ENCODE measurements at regions not wholly inside any gene's neighbourhood (a gene's known extent, or its start where the extent isn't known, plus 50 kb on each side); places are given as distances from the start of the nearest gene placed in this dataset.

DNA sequence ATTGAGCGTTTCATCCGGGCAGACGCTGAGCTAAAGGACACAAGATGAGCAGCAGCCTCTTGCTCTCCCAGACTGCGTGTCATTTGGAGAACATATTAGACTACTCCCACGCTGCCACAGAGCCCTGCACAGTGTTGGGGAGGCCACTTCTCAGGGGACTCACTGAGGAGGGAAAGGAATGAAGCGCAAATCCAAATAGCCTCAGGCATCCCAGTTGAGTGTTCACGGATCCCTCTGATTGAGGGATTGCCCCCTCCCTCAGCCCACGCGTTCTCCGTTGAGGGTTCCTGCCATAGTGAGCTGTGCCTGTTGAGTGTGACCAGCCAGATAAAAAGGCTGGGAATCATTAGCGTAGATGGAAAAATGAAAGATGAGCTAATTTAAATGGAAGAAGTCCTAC lies 563.4 kb downstream of the ACTR3B start:
- Histone ChIP-seq H3K4me3 (no peak overlapping the region), H3K27ac (no peak overlapping the region), H3K27me3 (no peaks in the 10 kb centered on the region), H3K9me3 (no peaks in the 10 kb centered on the region), H3K36me3 (no peaks in the 10 kb centered on the region), H3K4me1 (no peaks in the 10 kb centered on the region)
- TF ChIP-seq POLR2A (IDR thresholded peaks at IDR 0.05) (no peak), POLR2AphosphoS5 (IDR thresholded peaks at IDR 0.05) (no peak), EP300 (IDR thresholded peaks at IDR 0.05) (no peak)
- TF ChIP-seq, protein P1, sequence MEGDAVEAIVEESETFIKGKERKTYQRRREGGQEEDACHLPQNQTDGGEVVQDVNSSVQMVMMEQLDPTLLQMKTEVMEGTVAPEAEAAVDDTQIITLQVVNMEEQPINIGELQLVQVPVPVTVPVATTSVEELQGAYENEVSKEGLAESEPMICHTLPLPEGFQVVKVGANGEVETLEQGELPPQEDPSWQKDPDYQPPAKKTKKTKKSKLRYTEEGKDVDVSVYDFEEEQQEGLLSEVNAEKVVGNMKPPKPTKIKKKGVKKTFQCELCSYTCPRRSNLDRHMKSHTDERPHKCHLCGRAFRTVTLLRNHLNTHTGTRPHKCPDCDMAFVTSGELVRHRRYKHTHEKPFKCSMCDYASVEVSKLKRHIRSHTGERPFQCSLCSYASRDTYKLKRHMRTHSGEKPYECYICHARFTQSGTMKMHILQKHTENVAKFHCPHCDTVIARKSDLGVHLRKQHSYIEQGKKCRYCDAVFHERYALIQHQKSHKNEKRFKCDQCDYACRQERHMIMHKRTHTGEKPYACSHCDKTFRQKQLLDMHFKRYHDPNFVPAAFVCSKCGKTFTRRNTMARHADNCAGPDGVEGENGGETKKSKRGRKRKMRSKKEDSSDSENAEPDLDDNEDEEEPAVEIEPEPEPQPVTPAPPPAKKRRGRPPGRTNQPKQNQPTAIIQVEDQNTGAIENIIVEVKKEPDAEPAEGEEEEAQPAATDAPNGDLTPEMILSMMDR (IDR thresholded peaks at IDR 0.05), result no peak
- WGBS, 2 donors, result 69 to 84% methylated on average over 11 of the region's 11 CpGs
- ATAC-seq (ENCODE audit: low FRiP score in 2 of 2) (peak in 1 of 2 donors; percentile 29), DNase-seq (no peak)

DNA sequence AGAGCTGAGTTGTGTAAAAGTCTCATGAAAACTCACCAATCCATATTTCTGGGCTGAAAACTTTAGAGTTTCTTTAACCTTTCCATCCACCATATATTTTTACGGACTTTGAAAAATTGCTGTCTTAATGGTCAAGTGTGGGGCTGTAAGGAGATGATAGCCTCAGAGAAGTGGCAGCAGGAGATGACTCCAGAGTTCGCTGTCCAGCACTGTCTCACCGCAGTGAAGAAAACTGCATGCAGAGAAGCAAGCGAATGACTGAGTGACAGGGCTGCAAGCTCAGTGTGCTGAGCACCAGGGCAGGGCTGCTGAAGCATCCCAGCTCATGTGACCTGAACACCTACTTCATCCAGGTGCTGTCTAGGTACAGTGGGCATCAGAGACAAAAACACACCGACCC lies 564.5 kb downstream of the ACTR3B start:
- TF ChIP-seq POLR2AphosphoS5 (IDR thresholded peaks at IDR 0.05), result no peak
- TF ChIP-seq EP300 (IDR thresholded peaks at IDR 0.05), result no peak
- TF ChIP-seq, protein P1 (IDR thresholded peaks at IDR 0.05), result no peak
- TF ChIP-seq POLR2A (IDR thresholded peaks at IDR 0.05), result no peak
- DNase-seq (no peak), ATAC-seq (ENCODE audit: low FRiP score in 2 of 2) (no peak)
- no peaks in the 10 kb centered on the region for H3K9me3 ChIP-seq
- no peaks in the 10 kb centered on the region for H3K27me3 ChIP-seq
- H3K4me3 ChIP-seq, result no peak overlapping the region
- 76 to 77% methylated on average over 5 of the region's 5 CpGs for WGBS, 2 donors
- no peak overlapping the region for H3K27ac ChIP-seq
- H3K36me3 ChIP-seq, result no peaks in the 10 kb centered on the region
- H3K4me1 ChIP-seq, result no peaks in the 10 kb centered on the region

DNA sequence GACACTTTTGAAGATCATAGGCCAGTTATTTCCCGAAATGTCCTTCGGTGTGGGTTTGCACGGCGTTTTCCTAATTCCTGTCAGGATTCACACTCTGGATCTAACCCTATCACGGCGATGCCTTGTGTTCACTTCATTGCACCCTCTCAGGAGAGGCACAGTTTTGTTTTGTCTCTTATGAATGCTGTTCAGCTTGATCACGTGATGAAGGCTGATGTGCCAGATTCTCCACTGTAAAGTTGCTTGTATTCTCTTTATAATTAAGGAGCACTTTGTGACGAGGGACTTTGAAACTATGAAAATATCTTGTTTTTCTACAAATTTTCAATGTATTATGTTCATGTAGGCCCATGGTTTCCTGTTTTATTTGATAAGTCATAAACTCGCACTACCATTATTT lies 568.1 kb downstream of the ACTR3B start:
- Histone ChIP-seq H3K36me3 (no peaks in the 10 kb centered on the region), H3K4me1 (no peaks in the 10 kb centered on the region), H3K9me3 (no peaks in the 10 kb centered on the region), H3K27me3 (no peaks in the 10 kb centered on the region), H3K4me3 (no peak overlapping the region), H3K27ac (no peak overlapping the region)
- no peak for TF ChIP-seq EP300 (IDR thresholded peaks at IDR 0.05)
- no peak for TF ChIP-seq POLR2AphosphoS5 (IDR thresholded peaks at IDR 0.05)
- no peak for TF ChIP-seq POLR2A (IDR thresholded peaks at IDR 0.05)
- TF ChIP-seq, protein P1 (IDR thresholded peaks at IDR 0.05), result no peak
- WGBS, 2 donors, result 91 to 94% methylated on average over 9 of the region's 9 CpGs
- DNase-seq, result no peak
- no peak for ATAC-seq (ENCODE audit: low FRiP score in 2 of 2)

DNA sequence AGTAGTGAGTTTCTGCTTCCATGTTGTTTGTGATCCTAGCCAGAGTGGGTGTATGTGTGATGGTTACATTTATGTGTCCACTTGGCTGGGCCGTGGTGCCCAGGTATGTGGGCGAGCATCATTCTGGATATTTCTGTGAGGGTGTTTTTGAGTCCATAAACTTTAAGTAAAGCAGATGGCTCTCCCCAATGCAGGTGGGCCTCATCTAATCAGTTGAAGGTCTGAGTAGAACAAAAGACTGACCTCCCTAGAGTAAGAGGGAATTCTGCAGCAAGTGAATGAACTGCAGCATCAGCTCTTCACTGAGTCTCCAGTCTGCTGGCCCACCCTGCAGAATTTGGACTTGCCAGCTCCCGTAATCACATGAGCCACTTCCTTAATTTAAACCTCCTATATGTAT lies 571.9 kb downstream of the ACTR3B start:
- TF ChIP-seq POLR2A (IDR thresholded peaks at IDR 0.05), result no peak
- no peak for TF ChIP-seq POLR2AphosphoS5 (IDR thresholded peaks at IDR 0.05)
- TF ChIP-seq, protein P1 (IDR thresholded peaks at IDR 0.05), result no peak
- TF ChIP-seq EP300 (IDR thresholded peaks at IDR 0.05), result no peak
- WGBS, 2 donors, result 62 to 92% methylated on average over 3 of the region's 3 CpGs
- no peaks in the 10 kb centered on the region for H3K9me3 ChIP-seq

DNA sequence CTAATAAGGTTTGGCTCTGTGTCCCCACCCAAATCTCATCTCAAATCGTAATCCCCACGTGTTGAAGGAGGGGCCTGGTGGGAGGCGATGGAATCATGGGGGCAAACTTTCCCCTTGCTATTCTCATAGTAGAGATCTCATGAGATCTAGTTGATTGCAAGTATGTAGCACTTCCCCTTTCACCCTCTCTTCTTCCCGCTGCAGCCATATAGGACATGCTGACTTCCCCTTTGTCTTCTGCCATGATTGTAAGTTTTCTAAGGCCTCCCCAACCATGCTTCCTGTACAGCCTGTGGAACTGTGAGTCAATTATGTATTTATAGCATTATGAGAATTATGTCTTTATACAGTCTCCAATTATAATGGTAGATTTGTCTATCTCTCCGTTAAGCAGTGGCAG lies 594.5 kb downstream of the ACTR3B start:
- Histone ChIP-seq H3K4me3 (no peak overlapping the region), H3K9me3 (no peaks in the 10 kb centered on the region), H3K27ac (no peak overlapping the region), H3K27me3 (no peaks in the 10 kb centered on the region), H3K4me1 (no peaks in the 10 kb centered on the region), H3K36me3 (no peaks in the 10 kb centered on the region)
- 87 to 89% methylated on average over 5 of the region's 5 CpGs for WGBS, 2 donors
- TF ChIP-seq POLR2AphosphoS5 (IDR thresholded peaks at IDR 0.05) (no peak), EP300 (IDR thresholded peaks at IDR 0.05) (no peak), POLR2A (IDR thresholded peaks at IDR 0.05) (no peak)
- TF ChIP-seq, protein P1 (IDR thresholded peaks at IDR 0.05), result no peak
- DNase-seq, result no peak
- ATAC-seq (ENCODE audit: low FRiP score in 2 of 2), result no peak

More for the DNA sequence above, 571.9 kb downstream of the ACTR3B start:
- H3K4me3 ChIP-seq, result no peak overlapping the region
- ATAC-seq (ENCODE audit: low FRiP score in 2 of 2), result no peak
- no peaks in the 10 kb centered on the region for H3K4me1 ChIP-seq
- H3K27me3 ChIP-seq, result no peaks in the 10 kb centered on the region
- H3K27ac ChIP-seq, result no peak overlapping the region
- no peaks in the 10 kb centered on the region for H3K36me3 ChIP-seq
- no peak for DNase-seq
